ENCODE measurements at regions not wholly inside any gene's neighbourhood (a gene's known extent, or its start where the extent isn't known, plus 50 kb on each side); places are given as distances from the start of the nearest gene placed in this dataset.
"Not testable (repeated sequence)": the region's sequence is repeated elsewhere in the genome, so short reads cannot be mapped to it uniquely, and the experiment has no call there.

- intact Hi-C loops (cut with micrococcal nuclease): no loop called here
Observed at GRCh38 chr20:6715401-6715941, 52.0 kb upstream of the BMP2 start.

- intact Hi-C loops (cut with micrococcal nuclease): no loop called here
Observed at GRCh38 chr20:6714279-6714711, 53.2 kb upstream of the BMP2 start.

DNA sequence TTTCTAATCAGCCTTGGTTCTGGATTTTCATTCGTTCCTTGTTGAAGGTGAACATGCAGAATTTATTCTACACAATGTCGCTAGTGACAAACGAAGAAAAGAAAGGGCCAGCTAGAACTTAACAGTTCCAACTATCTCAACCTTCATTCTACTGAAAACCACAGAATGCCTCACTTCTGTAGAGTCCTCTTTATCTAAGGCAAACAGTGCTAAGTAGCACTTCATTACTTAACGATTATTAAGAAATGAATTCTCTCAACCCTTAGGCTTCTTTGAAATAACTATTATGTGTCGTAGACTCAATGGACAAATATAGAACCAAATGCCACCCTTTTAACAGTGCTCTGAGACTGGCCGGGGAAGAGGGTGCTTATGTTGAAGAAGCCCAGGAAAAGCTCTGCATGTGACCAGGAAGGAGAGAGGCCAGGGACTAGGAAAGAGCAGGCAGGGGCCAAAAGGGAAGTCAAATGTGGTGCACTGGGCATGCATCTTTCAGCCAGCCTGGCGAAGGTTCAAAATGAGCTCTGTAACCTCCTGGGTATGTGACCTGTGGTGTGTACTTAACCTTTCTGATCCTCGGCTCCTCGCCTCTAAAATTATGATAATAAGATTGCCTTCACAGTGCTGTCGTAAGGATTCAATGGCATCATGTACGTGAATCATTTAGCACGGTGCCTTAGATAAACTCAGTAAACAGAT lies 55.4 kb upstream of the BMP2 start:
- intact Hi-C loops (cut with micrococcal nuclease): no loop called here

- intact Hi-C loops (cut with micrococcal nuclease): no loop called here
Observed at GRCh38 chr20:6709910-6710595, 57.4 kb upstream of the BMP2 start.

DNA sequence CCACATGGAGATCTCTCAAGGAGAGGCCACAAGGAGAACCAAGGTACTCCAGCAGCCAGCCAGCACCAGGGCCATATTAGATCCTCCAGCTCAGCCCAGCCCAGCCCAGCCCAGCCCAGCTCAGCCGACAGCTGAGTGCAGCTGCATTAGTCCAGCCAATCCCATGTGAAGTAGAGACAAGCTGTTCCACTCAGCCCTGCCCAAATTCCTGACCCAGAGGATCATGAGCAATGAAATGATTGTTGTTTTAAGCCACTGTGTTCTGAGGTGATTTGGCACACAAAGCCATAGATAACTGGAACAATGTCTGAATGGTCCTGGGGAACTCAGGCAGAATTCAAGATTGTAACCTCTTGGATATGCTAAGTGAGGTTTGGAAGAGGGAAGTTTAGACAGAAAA lies 59.5 kb upstream of the BMP2 start:
- intact Hi-C loops (cut with micrococcal nuclease): no loop called here

DNA sequence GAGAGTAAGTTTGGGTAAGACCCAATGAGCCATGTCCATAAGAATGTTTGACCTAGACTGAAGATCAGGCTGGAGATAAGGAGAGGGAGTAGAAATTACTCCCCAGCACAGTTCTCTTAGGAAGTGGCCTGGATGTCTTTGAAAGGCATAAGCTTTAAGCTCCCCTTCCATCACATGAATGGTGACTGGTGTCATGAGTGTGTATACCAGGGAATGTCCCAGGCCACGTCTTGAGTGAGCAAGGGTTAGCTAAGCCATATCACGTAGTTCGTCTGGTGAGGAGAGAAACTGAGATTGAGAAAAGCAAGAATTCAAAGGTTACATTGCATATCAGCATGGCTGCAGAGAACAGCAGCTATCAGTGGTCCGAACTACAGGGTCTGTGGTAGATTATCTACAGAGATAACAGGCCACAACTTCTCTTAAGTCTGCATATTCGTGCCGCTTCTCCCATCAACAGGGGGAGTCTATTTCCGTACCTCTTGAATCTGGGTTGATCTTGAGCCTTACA lies 60.1 kb upstream of the BMP2 start:
- intact Hi-C loops (cut with micrococcal nuclease): no loop called here

GRCh38 chr20:6705926-6706548 lies 61.4 kb upstream of the BMP2 start:
- intact Hi-C loops (cut with micrococcal nuclease): no loop called here

DNA sequence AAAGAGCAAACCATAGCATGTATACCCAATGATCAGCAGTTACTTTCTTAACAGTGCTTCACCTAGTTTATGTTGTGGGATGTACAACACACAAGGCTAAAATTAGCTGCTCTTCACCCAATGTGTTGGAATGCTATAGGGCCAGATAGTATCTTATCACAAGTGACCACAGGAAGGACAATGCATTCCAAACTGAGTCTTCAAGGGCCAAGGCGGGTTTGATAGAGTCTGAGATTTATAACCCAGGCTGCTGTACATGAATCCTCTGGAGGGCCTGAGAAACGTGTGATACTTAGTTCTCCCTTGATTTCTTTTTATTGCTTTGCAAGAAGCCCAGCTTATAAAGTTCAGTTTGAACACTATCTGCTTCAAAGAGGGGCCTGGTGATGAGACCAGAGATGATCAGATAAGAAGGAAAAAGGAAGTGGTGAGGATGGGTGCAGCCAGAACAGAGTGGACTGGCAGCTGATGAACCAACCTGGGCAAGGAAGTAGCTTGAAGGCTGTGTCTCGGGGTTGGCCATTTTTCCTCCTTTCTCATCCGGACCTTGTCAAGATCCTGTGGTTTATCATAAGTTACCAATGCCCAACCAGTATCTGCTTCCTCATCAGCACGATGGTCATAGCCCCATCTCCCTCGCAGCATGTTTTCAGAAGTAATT lies 62.2 kb upstream of the BMP2 start:
- intact Hi-C loops (cut with micrococcal nuclease): no loop called here

GRCh38 chr20:6704132-6704861 lies 63.2 kb upstream of the BMP2 start:
- intact Hi-C loops (cut with micrococcal nuclease): no loop called here

DNA sequence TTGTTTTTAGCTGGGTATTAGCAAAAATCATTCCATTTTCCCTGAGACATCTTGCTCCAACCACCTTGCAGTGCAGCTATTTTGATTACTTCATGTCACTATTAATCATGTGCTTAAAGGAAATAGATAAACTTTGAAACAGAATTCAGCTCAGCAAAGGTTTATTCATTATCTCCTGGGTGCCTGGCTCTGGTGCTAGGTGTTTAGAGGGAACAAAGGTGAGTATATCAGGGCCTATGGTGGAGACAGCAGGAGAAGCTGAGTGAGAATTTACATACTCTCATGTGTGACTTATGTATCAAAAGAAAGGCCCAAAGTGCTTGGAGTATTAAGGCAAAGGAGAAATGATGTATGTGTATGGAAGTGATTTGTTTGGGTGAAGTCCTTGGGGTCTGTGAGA lies 63.8 kb upstream of the BMP2 start:
- intact Hi-C loops (cut with micrococcal nuclease): no loop called here

GRCh38 chr20:6703047-6703446 lies 64.4 kb upstream of the BMP2 start:
- intact Hi-C loops (cut with micrococcal nuclease): no loop called here

DNA sequence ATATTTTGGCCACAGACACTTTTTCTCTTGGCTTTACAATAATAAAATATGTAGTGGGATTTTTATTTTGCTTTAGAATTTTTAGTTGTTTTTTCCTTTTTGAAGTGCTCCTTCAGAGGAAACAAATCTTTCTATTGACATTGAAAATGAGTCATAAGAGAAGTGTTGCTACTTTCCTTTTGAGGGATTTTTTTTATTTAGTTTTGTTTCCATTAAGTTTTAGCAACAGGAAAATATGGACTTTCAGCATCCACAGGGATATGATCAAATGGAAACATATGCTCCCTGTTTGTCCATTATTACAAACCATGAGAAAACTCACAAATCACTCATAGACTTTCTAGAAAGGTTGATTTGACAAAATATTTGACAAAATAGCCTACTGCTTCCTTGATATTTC lies 65.3 kb upstream of the BMP2 start:
- intact Hi-C loops (cut with micrococcal nuclease): no loop called here

DNA sequence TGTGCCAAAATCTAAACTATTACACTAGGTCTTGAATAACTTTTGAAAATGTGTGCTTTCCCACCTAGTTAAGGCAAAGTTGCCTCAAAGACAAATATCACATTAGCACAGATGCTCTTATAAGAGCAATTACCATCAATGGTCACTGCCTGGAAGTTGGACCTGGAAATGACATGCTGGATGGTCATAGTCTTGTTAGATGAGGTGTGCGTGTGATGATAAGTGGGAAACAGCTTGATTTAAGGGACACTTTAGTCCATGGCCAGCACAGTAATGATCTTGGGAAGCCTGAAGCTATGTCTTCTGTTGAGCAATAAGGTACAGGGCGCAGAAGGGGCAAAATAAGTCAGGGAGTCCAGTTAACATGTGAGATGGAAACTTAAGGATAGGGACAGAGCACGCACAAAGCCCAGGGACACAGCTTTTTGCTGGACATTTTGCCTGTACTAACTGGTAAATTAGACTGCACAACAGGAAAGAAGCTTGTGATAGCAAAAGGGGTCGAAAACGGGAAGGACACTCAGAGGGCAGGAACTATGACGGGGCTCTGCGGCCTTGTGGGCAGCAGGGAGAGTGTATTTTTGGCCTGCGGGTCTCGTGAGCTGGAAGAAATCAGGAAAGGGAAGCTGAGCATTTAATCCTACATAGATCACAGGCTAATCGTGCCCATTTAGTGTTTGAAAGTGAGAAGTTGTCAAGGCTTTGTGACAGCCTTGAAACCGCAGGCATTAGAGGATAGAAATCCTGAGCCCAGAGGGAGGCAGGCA lies 66.7 kb upstream of the BMP2 start:
- intact Hi-C loops (cut with micrococcal nuclease): no loop called here

- intact Hi-C loops (cut with micrococcal nuclease): no loop called here
Observed at GRCh38 chr20:6699921-6700562, 67.4 kb upstream of the BMP2 start.

DNA sequence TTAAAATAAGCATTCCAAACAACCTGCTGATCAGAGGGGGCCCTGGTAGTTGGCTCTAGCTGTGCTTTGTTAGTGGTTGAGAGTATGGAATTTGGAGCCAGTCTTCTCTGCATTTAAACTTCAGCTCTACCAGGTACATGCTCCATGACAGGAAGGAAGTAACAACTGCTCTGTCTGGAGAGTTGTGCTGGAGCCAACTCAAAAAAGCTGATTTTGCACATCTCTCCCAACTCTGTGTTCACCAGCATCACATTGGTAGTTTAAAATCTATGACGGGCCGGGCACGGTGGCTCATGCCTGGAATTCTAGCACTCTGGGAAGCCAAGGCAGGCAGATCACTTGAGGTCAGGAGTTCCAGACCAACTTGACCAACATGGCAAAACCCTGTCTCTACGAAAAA lies 68.8 kb upstream of the BMP2 start:
- intact Hi-C loops (cut with micrococcal nuclease): no loop called here

DNA sequence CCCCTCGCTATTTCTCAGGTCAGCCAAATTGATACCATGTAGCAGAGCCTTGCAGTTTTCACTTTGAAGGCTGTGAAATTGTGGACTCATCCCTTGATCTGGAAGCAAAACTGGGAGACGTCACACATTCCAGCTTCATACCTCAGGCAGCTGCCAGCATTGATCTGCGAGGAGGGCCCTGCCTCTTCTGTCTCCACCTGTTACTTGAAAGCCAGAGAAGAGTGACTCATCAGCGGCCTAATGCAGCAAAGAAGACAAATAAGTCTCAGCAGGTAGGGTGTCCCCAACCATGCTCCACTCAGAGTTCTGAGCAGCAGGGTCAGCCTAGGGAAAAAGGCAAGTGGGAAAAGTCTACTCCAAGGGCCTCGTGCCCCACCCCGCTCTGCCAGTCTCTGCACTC lies 69.4 kb upstream of the BMP2 start:
- intact Hi-C loops (cut with micrococcal nuclease): no loop called here

DNA sequence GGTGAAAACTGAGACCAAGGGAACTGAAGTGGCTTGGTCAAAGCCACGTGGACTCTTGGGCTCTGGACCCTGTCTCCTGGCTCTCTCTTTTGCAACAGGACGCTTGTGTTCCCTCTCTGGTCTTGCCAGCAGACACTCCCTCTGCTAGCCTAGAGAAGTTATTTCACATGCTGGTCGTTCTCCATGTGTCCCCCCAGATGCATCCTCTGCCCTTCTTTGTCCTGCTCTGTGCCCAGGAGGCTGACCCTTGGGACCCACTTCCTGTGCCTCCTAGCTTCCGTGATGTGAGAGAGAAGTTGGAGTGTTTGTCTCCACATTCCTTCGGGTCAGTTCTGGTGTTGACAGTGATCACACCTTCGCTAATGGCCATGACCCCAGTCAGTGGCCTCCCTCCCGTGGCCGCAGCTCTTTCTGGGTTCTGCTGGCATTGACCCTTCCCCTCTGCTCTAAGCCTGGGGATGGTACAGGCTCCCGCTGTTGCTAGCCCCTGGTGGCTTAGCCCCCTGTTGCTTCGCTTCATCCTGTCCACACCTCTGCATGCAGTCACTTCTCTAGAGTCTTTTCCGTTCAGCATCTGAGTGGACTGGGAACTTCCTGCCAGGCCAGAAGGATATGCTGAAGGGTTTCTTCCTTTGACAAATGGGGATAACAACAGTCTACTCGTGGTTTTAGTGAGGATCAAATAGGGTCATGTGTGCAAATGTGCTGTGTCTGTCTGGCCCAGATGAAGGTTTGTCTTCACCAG lies 70.1 kb upstream of the BMP2 start:
- intact Hi-C loops (cut with micrococcal nuclease): no loop called here

- intact Hi-C loops (cut with micrococcal nuclease): no loop called here
Observed at GRCh38 chr20:6696001-6696400, 71.5 kb upstream of the BMP2 start.

DNA sequence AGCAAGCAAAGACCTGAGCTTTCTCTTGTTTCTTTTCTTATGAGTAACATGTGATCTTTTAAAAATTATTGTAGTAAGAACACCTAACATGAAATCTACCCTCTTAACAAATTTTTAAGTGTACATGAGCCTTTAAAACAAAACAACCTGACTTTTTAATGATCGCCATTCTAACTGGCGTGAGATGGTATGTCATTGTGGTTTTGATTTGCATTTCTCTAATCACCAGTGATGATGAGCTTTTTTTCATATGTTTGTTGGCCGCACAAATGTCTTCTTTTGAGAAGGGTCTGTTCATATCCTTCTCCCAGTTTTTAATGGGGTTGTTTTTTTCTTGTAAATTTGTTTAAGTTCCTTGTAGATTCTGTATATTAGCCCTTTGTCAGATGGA lies 73.7 kb upstream of the BMP2 start:
- intact Hi-C loops (cut with micrococcal nuclease): not testable (repeated sequence)

Data from T-helper 1 cell treated with Interleukin-12 subunit alpha and Interleukin-12 subunit beta and Interleukin-4 antibody, amounts not matched to agents 30 ng/mL and 1 ng/mL, for 36 hours (primary cell).